H9 (cell line): ENCODE measurements at regions not wholly inside any gene's neighbourhood (a gene's known extent, or its start where the extent isn't known, plus 50 kb on each side); places are given as distances from the start of the nearest gene placed in this dataset.

Experiments used
- DNase-seq: peaks from one replicate; pipeline ENCODE4 v3.0.0-alpha.2; 2017
- H2AFZ ChIP-seq: one replicate; pipeline ENCODE4 v1.6.1; 2013; ENCODE audit warnings: mild to moderate bottlenecking, low read length, control low read depth, moderate library complexity
- H2AK5ac ChIP-seq: 2 replicates; pipeline ENCODE4 v1.6.1; 2013; ENCODE audit warnings: low read length, control low read depth, mixed read lengths; ENCODE audit not compliant: insufficient read length
- H2BK120ac ChIP-seq: one replicate; pipeline ENCODE4 v1.6.1; 2013; ENCODE audit warnings: low read depth, mild to moderate bottlenecking, low read length, control low read depth, inconsistent platforms; ENCODE audit not compliant: poor library complexity, severe bottlenecking
- H2BK12ac ChIP-seq: 2 replicates; pipeline ENCODE4 v1.6.1; 2013; ENCODE audit warnings: low read length, control low read depth, mixed read lengths, low read depth; ENCODE audit not compliant: insufficient read length
- H2BK15ac ChIP-seq: 2 replicates; pipeline ENCODE4 v1.6.1; 2013; ENCODE audit warnings: low read depth, low read length, control low read depth
- H2BK20ac ChIP-seq: one replicate; pipeline ENCODE4 v1.6.1; 2013; ENCODE audit warnings: low read depth, mild to moderate bottlenecking, low read length, control low read depth, inconsistent platforms; ENCODE audit not compliant: poor library complexity, severe bottlenecking
- H2BK5ac ChIP-seq: 2 replicates; pipeline ENCODE4 v1.6.1; 2013; ENCODE audit warnings: low read length, control low read depth, mixed read lengths; ENCODE audit not compliant: insufficient read length
- H3K14ac ChIP-seq: 2 replicates; pipeline ENCODE4 v1.6.1; 2013; ENCODE audit warnings: low read length, control low read depth; ENCODE audit not compliant: insufficient read depth
- H3K18ac ChIP-seq: 2 replicates; pipeline ENCODE4 v1.6.1; 2013; ENCODE audit warnings: low read depth, mild to moderate bottlenecking, mixed read lengths, low read length, control low read depth; ENCODE audit not compliant: insufficient read length
- H3K23ac ChIP-seq: 2 replicates; pipeline ENCODE4 v1.6.1; 2013; ENCODE audit warnings: low read length, control low read depth, mixed read lengths, low read depth; ENCODE audit not compliant: insufficient read length
- H3K23me2 ChIP-seq: 2 replicates; pipeline ENCODE4 v1.6.1; 2013; ENCODE audit warnings: low read depth, mild to moderate bottlenecking, mixed read lengths, low read length, control low read depth; ENCODE audit not compliant: insufficient read length, poor library complexity, severe bottlenecking
- H3K27ac ChIP-seq: 2 replicates; pipeline ENCODE4 v1.5.1; 2013; ENCODE audit warnings: low read length, control low read depth, mixed read lengths, low read depth; ENCODE audit not compliant: insufficient read length
- H3K27me3 ChIP-seq: 2 replicates; pipeline ENCODE4 v1.6.1; 2013; ENCODE audit warnings: low read length, control low read depth, inconsistent platforms; ENCODE audit not compliant: insufficient read depth
- H3K4ac ChIP-seq: 2 replicates; pipeline ENCODE4 v1.6.1; 2013; ENCODE audit warnings: low read depth, mild to moderate bottlenecking, control low read depth, inconsistent platforms, low read length, moderate library complexity
- H3K4me1 ChIP-seq: 2 replicates; pipeline ENCODE4 v1.6.1; 2013; ENCODE audit warnings: low read length, control low read depth, inconsistent platforms; ENCODE audit not compliant: insufficient read depth
- H3K4me2 ChIP-seq: 2 replicates; pipeline ENCODE4 v1.6.1; 2013; ENCODE audit warnings: low read length, control low read depth, mixed read lengths; ENCODE audit not compliant: insufficient read length, insufficient read depth
- H3K56ac ChIP-seq: 2 replicates; pipeline ENCODE4 v1.6.1; 2013; ENCODE audit warnings: low read depth, mild to moderate bottlenecking, mixed read lengths, low read length, control low read depth; ENCODE audit not compliant: insufficient read length
- H3K79me1 ChIP-seq: 2 replicates; pipeline ENCODE4 v1.6.1; 2013; ENCODE audit warnings: low read depth, mild to moderate bottlenecking, moderate library complexity, low read length, control low read depth, inconsistent platforms; ENCODE audit not compliant: insufficient read depth, poor library complexity, severe bottlenecking
- H3K79me2 ChIP-seq: 2 replicates; pipeline ENCODE4 v1.6.1; 2013; ENCODE audit warnings: low read length, control low read depth, inconsistent platforms; ENCODE audit not compliant: insufficient read depth
- H3K9ac ChIP-seq: 2 replicates; pipeline ENCODE4 v1.6.1; 2013; ENCODE audit warnings: low read length, control low read depth, mixed read lengths; ENCODE audit not compliant: insufficient read length; ENCODE audit errors: extremely low read depth
- H3K9me3 ChIP-seq: one replicate; pipeline ENCODE4 v1.6.1; 2013; ENCODE audit warnings: low read depth, low read length, inconsistent platforms; ENCODE audit not compliant: control insufficient read depth
- H3T11ph ChIP-seq: one replicate; pipeline ENCODE4 v1.6.1; 2013; ENCODE audit warnings: mild to moderate bottlenecking, low read length, control low read depth, inconsistent platforms
- H4K20me1 ChIP-seq: one replicate; pipeline ENCODE4 v1.6.1; 2013; ENCODE audit not compliant: control insufficient read depth, insufficient read length, insufficient read depth
- H4K5ac ChIP-seq: 2 replicates; pipeline ENCODE4 v1.6.1; 2013; ENCODE audit warnings: low read depth, mild to moderate bottlenecking, mixed read lengths, low read length, control low read depth; ENCODE audit not compliant: insufficient read length
- H4K8ac ChIP-seq: replicated peaks from 2 replicates; pipeline ENCODE4 v1.6.1; 2013; ENCODE audit warnings: low read length, control low read depth, mixed read lengths, low read depth; ENCODE audit not compliant: insufficient read length
- H4K91ac ChIP-seq: 2 replicates; pipeline ENCODE4 v1.6.1; 2013; ENCODE audit warnings: low read depth, mild to moderate bottlenecking, moderate library complexity, mixed read lengths, low read length, control low read depth; ENCODE audit not compliant: insufficient read length
- H3K27ac Mint-ChIP-seq, 3 experiments: 2 replicates in 2 of 3; 3 replicates in 1 of 3; pipeline ENCODE4 v1.8.0; 2020 to 2021; ENCODE audit warnings: mixed read lengths in 3 of 3, mild to moderate bottlenecking in 1 of 3, moderate library complexity in 1 of 3
- H3K27me3 Mint-ChIP-seq: 2 replicates; pipeline ENCODE4 v1.8.0; 2021; ENCODE audit warnings: low read depth, mild to moderate bottlenecking, moderate library complexity, mixed read lengths
- H3K36me3 Mint-ChIP-seq, 3 experiments: 2 replicates in 2 of 3; 3 replicates in 1 of 3; pipeline ENCODE4 v1.8.0; 2020 to 2021; ENCODE audit warnings: low read depth in 3 of 3, mixed read lengths in 3 of 3; ENCODE audit not compliant: insufficient read depth in 1 of 3
- H3K4me1 Mint-ChIP-seq, 2 experiments: 2 replicates each; pipeline ENCODE4 v1.8.0; 2020; ENCODE audit warnings: mixed read lengths in 2 of 2
- H3K4me3 Mint-ChIP-seq, 2 experiments: 2 replicates in 1 of 2; 3 replicates in 1 of 2; pipeline ENCODE4 v1.8.0; 2020 to 2021; ENCODE audit warnings: mild to moderate bottlenecking in 2 of 2, mixed read lengths in 2 of 2, moderate library complexity in 1 of 2
- H3K9me3 Mint-ChIP-seq, 2 experiments: 2 replicates in 1 of 2; 3 replicates in 1 of 2; pipeline ENCODE4 v1.8.0; 2020; ENCODE audit warnings: mild to moderate bottlenecking in 2 of 2, mixed read lengths in 2 of 2, moderate library complexity in 1 of 2
- WGBS: extraction: QIAGEN DNeasy Blood & Tissue Kit; methylation state at CpG from one replicate; pipeline ENCODE4 v1.1.7; 2013; ENCODE audit warnings: missing lambda C conversion rate, low lambda C conversion rate, mixed read lengths; ENCODE audit not compliant: insufficient read length; ENCODE audit errors: extremely low coverage; 5-methylcytosine and 5-hydroxymethylcytosine counted together
- TF ChIP-seq, protein P1 (sequence below): fragments of 200-600 bp; sonication (generic); conservative IDR thresholded peaks from 3 replicates; pipeline ENCODE4 v1.8.0; 2021; ENCODE audit warnings: antibody characterized with exemption, mild to moderate bottlenecking

DNA sequence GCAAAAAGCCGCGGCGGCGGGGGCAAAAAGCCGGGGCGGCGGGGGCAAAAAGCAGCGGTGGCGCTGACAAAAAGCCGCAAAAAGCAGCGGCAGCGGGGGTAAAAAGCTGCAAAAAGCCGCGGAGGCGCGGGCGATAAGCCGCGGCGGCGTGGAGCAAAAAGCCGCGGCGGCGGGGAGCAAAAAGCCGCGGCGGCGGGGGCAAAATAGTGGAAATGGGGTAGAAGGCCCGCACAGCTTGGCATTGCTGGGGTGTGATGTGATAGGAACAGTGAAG, 450.1 kb downstream of the ANKRD30B start:
- H3K4ac ChIP-seq: no peak overlapping the region
- H2BK5ac ChIP-seq: no peak overlapping the region
- H3T11ph ChIP-seq: no peak overlapping the region
- H3K27ac ChIP-seq: no peak overlapping the region
- no peak overlapping the region for H4K91ac ChIP-seq
- H3K27me3 Mint-ChIP-seq: no peaks in the 10 kb centered on the region
- H3K23ac ChIP-seq: no peak overlapping the region
- H3K9ac ChIP-seq: no peak overlapping the region
- TF ChIP-seq, protein P1, sequence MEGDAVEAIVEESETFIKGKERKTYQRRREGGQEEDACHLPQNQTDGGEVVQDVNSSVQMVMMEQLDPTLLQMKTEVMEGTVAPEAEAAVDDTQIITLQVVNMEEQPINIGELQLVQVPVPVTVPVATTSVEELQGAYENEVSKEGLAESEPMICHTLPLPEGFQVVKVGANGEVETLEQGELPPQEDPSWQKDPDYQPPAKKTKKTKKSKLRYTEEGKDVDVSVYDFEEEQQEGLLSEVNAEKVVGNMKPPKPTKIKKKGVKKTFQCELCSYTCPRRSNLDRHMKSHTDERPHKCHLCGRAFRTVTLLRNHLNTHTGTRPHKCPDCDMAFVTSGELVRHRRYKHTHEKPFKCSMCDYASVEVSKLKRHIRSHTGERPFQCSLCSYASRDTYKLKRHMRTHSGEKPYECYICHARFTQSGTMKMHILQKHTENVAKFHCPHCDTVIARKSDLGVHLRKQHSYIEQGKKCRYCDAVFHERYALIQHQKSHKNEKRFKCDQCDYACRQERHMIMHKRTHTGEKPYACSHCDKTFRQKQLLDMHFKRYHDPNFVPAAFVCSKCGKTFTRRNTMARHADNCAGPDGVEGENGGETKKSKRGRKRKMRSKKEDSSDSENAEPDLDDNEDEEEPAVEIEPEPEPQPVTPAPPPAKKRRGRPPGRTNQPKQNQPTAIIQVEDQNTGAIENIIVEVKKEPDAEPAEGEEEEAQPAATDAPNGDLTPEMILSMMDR: no peak
- no peak overlapping the region for H3K27ac Mint-ChIP-seq
- H3K23me2 ChIP-seq: no peaks in the 10 kb centered on the region
- peaks cover 14% of the 10 kb centered on the region for H3K9me3 ChIP-seq
- H3K27me3 ChIP-seq: no peaks in the 10 kb centered on the region
- no peak overlapping the region for H2AK5ac ChIP-seq
- H3K36me3 Mint-ChIP-seq: peaks cover 5 to 28% (median 15%) of the 10 kb centered on the region in 3 experiments; a peak in 5 of 7 replicates
- peaks cover 53 to 61% of the 10 kb centered on the region in 2 experiments for H3K9me3 Mint-ChIP-seq
- no peak overlapping the region for H2BK12ac ChIP-seq
- H4K20me1 ChIP-seq: no peaks in the 10 kb centered on the region
- no peaks in the 10 kb centered on the region for H3K79me1 ChIP-seq
- H2BK120ac ChIP-seq: no peak overlapping the region
- H3K4me1 Mint-ChIP-seq: no peaks in the 10 kb centered on the region
- no peaks in the 10 kb centered on the region for H3K4me1 ChIP-seq
- H4K5ac ChIP-seq: no peak overlapping the region
- no peak overlapping the region for H2AFZ ChIP-seq
- H3K56ac ChIP-seq: no peak overlapping the region
- H3K4me3 Mint-ChIP-seq: no peak overlapping the region
- H3K79me2 ChIP-seq: no peaks in the 10 kb centered on the region
- H3K18ac ChIP-seq: no peak overlapping the region
- no peak overlapping the region for H4K8ac ChIP-seq
- no peak overlapping the region for H3K14ac ChIP-seq
- no CpG with 5 or more reads among the region's 30 CpGs for WGBS
- DNase-seq: no peak
- H2BK15ac ChIP-seq: no peak overlapping the region
- no peak overlapping the region for H3K4me2 ChIP-seq
- no peak overlapping the region for H2BK20ac ChIP-seq
